ENCODE measurements at regions not wholly inside any gene's neighbourhood (a gene's known extent, or its start where the extent isn't known, plus 50 kb on each side); places are given as distances from the start of the nearest gene placed in this dataset.

- TF ChIP-seq, protein P1, sequence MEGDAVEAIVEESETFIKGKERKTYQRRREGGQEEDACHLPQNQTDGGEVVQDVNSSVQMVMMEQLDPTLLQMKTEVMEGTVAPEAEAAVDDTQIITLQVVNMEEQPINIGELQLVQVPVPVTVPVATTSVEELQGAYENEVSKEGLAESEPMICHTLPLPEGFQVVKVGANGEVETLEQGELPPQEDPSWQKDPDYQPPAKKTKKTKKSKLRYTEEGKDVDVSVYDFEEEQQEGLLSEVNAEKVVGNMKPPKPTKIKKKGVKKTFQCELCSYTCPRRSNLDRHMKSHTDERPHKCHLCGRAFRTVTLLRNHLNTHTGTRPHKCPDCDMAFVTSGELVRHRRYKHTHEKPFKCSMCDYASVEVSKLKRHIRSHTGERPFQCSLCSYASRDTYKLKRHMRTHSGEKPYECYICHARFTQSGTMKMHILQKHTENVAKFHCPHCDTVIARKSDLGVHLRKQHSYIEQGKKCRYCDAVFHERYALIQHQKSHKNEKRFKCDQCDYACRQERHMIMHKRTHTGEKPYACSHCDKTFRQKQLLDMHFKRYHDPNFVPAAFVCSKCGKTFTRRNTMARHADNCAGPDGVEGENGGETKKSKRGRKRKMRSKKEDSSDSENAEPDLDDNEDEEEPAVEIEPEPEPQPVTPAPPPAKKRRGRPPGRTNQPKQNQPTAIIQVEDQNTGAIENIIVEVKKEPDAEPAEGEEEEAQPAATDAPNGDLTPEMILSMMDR (IDR thresholded peaks at IDR 0.05): no peak
- TF ChIP-seq POLR2A (IDR thresholded peaks at IDR 0.05) (no peak), POLR2AphosphoS5 (IDR thresholded peaks at IDR 0.05) (no peak)
These were observed 135.6 kb downstream of the BOD1 start for GRCh38 chr5:173480896-173481295.
